IMR-90 (cell line): ENCODE measurements at regions not wholly inside any gene's neighbourhood (a gene's known extent, or its start where the extent isn't known, plus 50 kb on each side); places are given as distances from the start of the nearest gene placed in this dataset.

ENCODE experiments used
- ATAC-seq: fragments of 200-7000 bp; cut with Tn5 transposase; 2 replicates; pipeline ENCODE4 v1.9.1; 2020; ENCODE audit warnings: low read depth, mild to moderate bottlenecking, moderate library complexity
- BruUV-seq: library from RNA; stranded (reverse); fragments of 400-500 nt; replicated peaks from 2 replicates; lab custom pipeline; 2021; lab: Mats Ljungman, UMichigan
- CTCF ChIA-PET: fragments of 300-600 bp; formaldehyde crosslinking; extraction: SDS; loops from one replicate; lab custom pipeline; 2021; ENCODE audit warnings: antibody characterized with exemption; lab: Yijun Ruan, JAX
- POLR2A ChIA-PET: fragments of 300-600 bp; sonication (Branson Sonifier 250); formaldehyde crosslinking; loops from one replicate; lab custom pipeline; 2022; ENCODE audit warnings: antibody characterized with exemption; ENCODE audit not compliant: unreplicated experiment; lab: Charles Lee
- DNase-seq: peaks from one replicate; pipeline ENCODE4 v3.0.0; 2013
- H2AFZ ChIP-seq: replicated peaks from 2 replicates; pipeline ENCODE3; 2013; ENCODE audit warnings: low read length, mild to moderate bottlenecking; ENCODE audit not compliant: poor library complexity
- H2AK5ac ChIP-seq: 2 replicates; pipeline ENCODE4 v1.6.1; 2013; ENCODE audit warnings: low read depth, low read length, inconsistent platforms
- H2AK9ac ChIP-seq: replicated peaks from 2 replicates; pipeline ENCODE3; 2013; ENCODE audit warnings: mild to moderate bottlenecking, low read depth, low read length, moderate library complexity; ENCODE audit not compliant: poor library complexity
- H2BK120ac ChIP-seq: 2 replicates; pipeline ENCODE4 v1.6.1; 2013; ENCODE audit warnings: low read depth, low read length, inconsistent platforms
- H2BK15ac ChIP-seq: 3 replicates; pipeline ENCODE4 v1.6.1; 2013; ENCODE audit warnings: low read depth, low read length, inconsistent platforms
- H2BK20ac ChIP-seq: 2 replicates; pipeline ENCODE4 v1.6.1; 2013; ENCODE audit warnings: low read depth, mild to moderate bottlenecking, inconsistent platforms, low read length, moderate library complexity
- H2BK5ac ChIP-seq: 2 replicates; pipeline ENCODE4 v1.6.1; 2013; ENCODE audit warnings: mild to moderate bottlenecking, low read depth, low read length, inconsistent platforms; ENCODE audit not compliant: poor library complexity, severe bottlenecking
- H3K14ac ChIP-seq: replicated peaks from 2 replicates; pipeline ENCODE4 v1.6.1; 2013; ENCODE audit warnings: low read depth, low read length, inconsistent platforms
- H3K18ac ChIP-seq: 2 replicates; pipeline ENCODE4 v1.6.1; 2013; ENCODE audit warnings: low read depth, low read length, control low read depth
- H3K23ac ChIP-seq: 2 replicates; pipeline ENCODE4 v1.6.1; 2013; ENCODE audit warnings: low read depth, low read length, inconsistent platforms
- H3K27ac ChIP-seq: 2 replicates; pipeline ENCODE4 v1.5.1; 2013; ENCODE audit warnings: mild to moderate bottlenecking, control low read depth, low read length; ENCODE audit not compliant: insufficient read depth
- H3K27me3 ChIP-seq: 2 replicates; pipeline ENCODE4 v1.6.1; 2013; ENCODE audit warnings: low read length; ENCODE audit not compliant: control insufficient read depth, insufficient read depth
- H3K36me3 ChIP-seq: 2 replicates; pipeline ENCODE4 v1.6.1; 2013; ENCODE audit warnings: low read length, mixed read lengths; ENCODE audit not compliant: control insufficient read depth, insufficient read depth
- H3K4ac ChIP-seq: 2 replicates; pipeline ENCODE4 v1.6.1; 2013; ENCODE audit warnings: low read depth, low read length, inconsistent platforms
- H3K4me1 ChIP-seq: 2 replicates; pipeline ENCODE4 v1.6.1; 2013; ENCODE audit warnings: low read length, mixed read lengths; ENCODE audit not compliant: control insufficient read depth, insufficient read depth
- H3K4me2 ChIP-seq: 2 replicates; pipeline ENCODE4 v1.6.1; 2013; ENCODE audit warnings: low read depth, mild to moderate bottlenecking, control low read depth, low read length, moderate library complexity
- H3K4me3 ChIP-seq: 2 replicates; pipeline ENCODE4 v1.5.1; 2013; ENCODE audit warnings: low read depth, mild to moderate bottlenecking, control low read depth, low read length, moderate library complexity; ENCODE audit not compliant: insufficient read depth
- H3K56ac ChIP-seq: 2 replicates; pipeline ENCODE4 v1.6.1; 2013; ENCODE audit warnings: low read length, inconsistent platforms; ENCODE audit not compliant: insufficient read depth; ENCODE audit errors: extremely low read depth
- H3K79me1 ChIP-seq, 2 experiments: 2 replicates each; pipeline ENCODE4 v1.6.1; 2013; ENCODE audit warnings: low read length in 2 of 2, inconsistent platforms in 1 of 2, low read depth in 1 of 2
- H3K9ac ChIP-seq: 2 replicates; pipeline ENCODE4 v1.6.1; 2013; ENCODE audit warnings: low read depth, low read length, control low read depth
- H3K9me1 ChIP-seq: 2 replicates; pipeline ENCODE4 v1.6.1; 2013; ENCODE audit warnings: low read length, inconsistent platforms; ENCODE audit not compliant: insufficient read depth
- H3K9me3 ChIP-seq: 2 replicates; pipeline ENCODE4 v1.6.1; 2013; ENCODE audit warnings: low read length; ENCODE audit not compliant: control insufficient read depth, insufficient read depth
- H4K20me1 ChIP-seq: 2 replicates; pipeline ENCODE4 v1.6.1; 2013; ENCODE audit warnings: low read length, inconsistent platforms; ENCODE audit not compliant: insufficient read depth
- H4K5ac ChIP-seq: 2 replicates; pipeline ENCODE4 v1.6.1; 2013; ENCODE audit warnings: mild to moderate bottlenecking, low read depth, low read length, control low read depth
- H4K8ac ChIP-seq, 2 experiments: 2 replicates each; pipeline ENCODE4 v1.6.1; 2013; ENCODE audit warnings: low read depth in 2 of 2, low read length in 2 of 2, control low read depth in 1 of 2, inconsistent platforms in 1 of 2
- H4K91ac ChIP-seq: 2 replicates; pipeline ENCODE4 v1.6.1; 2013; ENCODE audit warnings: low read depth, low read length, inconsistent platforms; ENCODE audit not compliant: insufficient read depth
- BHLHE40 ChIP-seq: fragments of 150-350 bp; IDR thresholded peaks from 2 replicates; pipeline ENCODE4 v1.6.1; 2016; ENCODE audit warnings: mild to moderate bottlenecking, low read depth, low read length
- CEBPB ChIP-seq: IDR thresholded peaks from 2 replicates; pipeline ENCODE4 v1.6.1; 2012; ENCODE audit warnings: low read depth, low read length, improper control_type of control experiment
- CHD1 ChIP-seq: IDR thresholded peaks from 2 replicates; pipeline ENCODE4 v1.6.1; 2012; ENCODE audit warnings: low read depth, low read length, improper control_type of control experiment
- FOS ChIP-seq: fragments of 150-350 bp; IDR thresholded peaks from 2 replicates; pipeline ENCODE4 v1.6.1; 2016; ENCODE audit warnings: low read depth, low read length
- MAFK ChIP-seq: IDR thresholded peaks from 2 replicates; pipeline ENCODE4 v1.6.1; 2012; ENCODE audit warnings: low read depth, low read length, improper control_type of control experiment
- MAZ ChIP-seq: IDR thresholded peaks from 2 replicates; pipeline ENCODE4 v1.6.1; 2012; ENCODE audit warnings: low read depth, mild to moderate bottlenecking, low read length, improper control_type of control experiment, moderate library complexity, borderline replicate concordance
- MXI1 ChIP-seq: IDR thresholded peaks from 2 replicates; pipeline ENCODE4 v1.6.1; 2012; ENCODE audit warnings: low read depth, mild to moderate bottlenecking, low read length, moderate library complexity, borderline replicate concordance
- NFE2L2 ChIP-seq: fragments of 150-350 bp; IDR thresholded peaks from 2 replicates; pipeline ENCODE4 v1.6.1; 2016; ENCODE audit warnings: low read depth, mild to moderate bottlenecking, low read length
- POLR2A ChIP-seq: IDR thresholded peaks from 2 replicates; pipeline ENCODE4 v1.6.1; 2012; ENCODE audit warnings: mild to moderate bottlenecking, low read depth, low read length
- RAD21 ChIP-seq: IDR thresholded peaks from 2 replicates; pipeline ENCODE4 v1.6.1; 2012; ENCODE audit warnings: low read length, improper control_type of control experiment
- RCOR1 ChIP-seq: IDR thresholded peaks from 2 replicates; pipeline ENCODE4 v1.6.1; 2012; ENCODE audit warnings: mild to moderate bottlenecking, low read length, improper control_type of control experiment; ENCODE audit not compliant: insufficient replicate concordance
- RFX5 ChIP-seq: IDR thresholded peaks from 2 replicates; pipeline ENCODE4 v1.8.0; 2012; ENCODE audit warnings: low read depth, mild to moderate bottlenecking, low read length, moderate library complexity
- SMC3 ChIP-seq: fragments of 150-350 bp; IDR thresholded peaks from 2 replicates; pipeline ENCODE4 v1.6.1; 2016; ENCODE audit warnings: low read depth, mild to moderate bottlenecking, antibody characterized with exemption, low read length, moderate library complexity
- WGBS, 2 experiments: methylation state at CpG; one replicate each; pipeline versions ENCODE4 v1.1.5 to v1.1.7; 2013; ENCODE audit warnings: missing lambda C conversion rate in 2 of 2; ENCODE audit not compliant: insufficient read length in 1 of 2; ENCODE audit errors: extremely low coverage in 2 of 2; 5-methylcytosine and 5-hydroxymethylcytosine counted together
- dilution Hi-C: fragments of 300-500 bp; cut with HindIII; formaldehyde crosslinking; loops from one replicate; pipeline ENCODE4 v1.14.3; 2018; ENCODE audit warnings: low sequenced_read_pairs; ENCODE audit not compliant: unreplicated experiment
- in situ Hi-C: fragments of 300-500 bp; cut with MboI; formaldehyde crosslinking; loops from 3 replicates; pipeline ENCODE4 v1.14.3; 2019; ENCODE audit warnings: low sequenced_read_pairs, inconsistent platforms, mixed read lengths
- intact Hi-C: fragments of 100-400 bp; cut with micrococcal nuclease; formaldehyde crosslinking; loops from 2 replicates; pipeline ENCODE4 v1.10.0; 2022
- TF ChIP-seq, protein P1 (sequence below): fragments of 150-350 bp; IDR thresholded peaks from 2 replicates; pipeline ENCODE4 v1.6.1; 2017; ENCODE audit warnings: mild to moderate bottlenecking, antibody characterized with exemption, low read length, low read depth
- TF ChIP-seq, protein P2 (sequence below): conservative IDR thresholded peaks from 2 replicates; pipeline ENCODE4 v1.5.1; 2012; ENCODE audit warnings: mild to moderate bottlenecking, low read depth, low read length, improper control_type of control experiment
- TF ChIP-seq, protein P3 (sequence below): fragments of 150-350 bp; IDR thresholded peaks from 2 replicates; pipeline ENCODE4 v1.6.1; 2016; ENCODE audit warnings: low read depth, mild to moderate bottlenecking, low read length, moderate library complexity, borderline replicate concordance

DNA sequence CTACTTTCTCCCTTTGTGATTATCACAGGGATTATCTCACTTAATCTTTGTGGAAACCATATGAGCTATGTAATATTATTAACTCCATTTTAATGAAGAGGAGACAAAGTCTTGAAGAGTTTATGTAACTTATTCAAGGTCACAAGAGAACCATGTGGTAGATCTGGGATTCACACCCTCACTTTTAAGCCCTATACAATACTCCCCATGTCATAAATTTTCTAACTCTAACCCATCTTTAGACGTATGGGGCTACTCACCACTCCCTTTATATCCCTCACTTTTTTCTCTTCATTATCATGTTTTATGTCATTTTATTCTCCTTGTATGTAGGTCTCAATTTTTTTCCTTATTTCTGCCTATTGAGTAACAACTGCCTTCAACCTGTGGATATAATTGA is 126.4 kb upstream of the AHI1 start:
- H2AK5ac ChIP-seq: no peak overlapping the region
- no peak overlapping the region for H2AFZ ChIP-seq
- H3K14ac ChIP-seq: no peak overlapping the region
- H3K9me1 ChIP-seq: no peaks in the 10 kb centered on the region
- no peak overlapping the region for H3K56ac ChIP-seq
- no peaks in the 10 kb centered on the region for H3K27me3 ChIP-seq
- no peaks in the 10 kb centered on the region for H4K20me1 ChIP-seq
- H2BK20ac ChIP-seq: no peak overlapping the region
- no CpG with 5 or more reads among the region's 1 CpG for WGBS, 2 experiments
- no peak overlapping the region for H4K5ac ChIP-seq
- intact Hi-C loops (no loop called here), in situ Hi-C loops (no loop called here), dilution Hi-C loops (no loop called here)
- H2BK120ac ChIP-seq: no peak overlapping the region
- H3K9ac ChIP-seq: no peak overlapping the region
- no peak overlapping the region for H3K18ac ChIP-seq
- no peak overlapping the region for H3K4me3 ChIP-seq
- no peak overlapping the region for H3K4ac ChIP-seq
- peaks cover 5% of the 10 kb centered on the region; the same call in 1 of the 2 replicates for H3K4me1 ChIP-seq
- no peaks in the 10 kb centered on the region for H3K36me3 ChIP-seq
- ChIA-PET CTCF (no interaction called here), POLR2A (no interaction called here)
- no peak overlapping the region for H2BK15ac ChIP-seq
- TF ChIP-seq CHD1 (no peak), NFE2L2 (no peak), BHLHE40 (no peak), FOS (no peak), MAFK (no peak), CEBPB (no peak), RCOR1 (no peak), SMC3 (no peak), MAZ (no peak), POLR2A (no peak), MXI1 (no peak), RFX5 (no peak), RAD21 (no peak)
- TF ChIP-seq, protein P1, sequence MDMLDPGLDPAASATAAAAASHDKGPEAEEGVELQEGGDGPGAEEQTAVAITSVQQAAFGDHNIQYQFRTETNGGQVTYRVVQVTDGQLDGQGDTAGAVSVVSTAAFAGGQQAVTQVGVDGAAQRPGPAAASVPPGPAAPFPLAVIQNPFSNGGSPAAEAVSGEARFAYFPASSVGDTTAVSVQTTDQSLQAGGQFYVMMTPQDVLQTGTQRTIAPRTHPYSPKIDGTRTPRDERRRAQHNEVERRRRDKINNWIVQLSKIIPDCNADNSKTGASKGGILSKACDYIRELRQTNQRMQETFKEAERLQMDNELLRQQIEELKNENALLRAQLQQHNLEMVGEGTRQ: no peak
- TF ChIP-seq, protein P2, sequence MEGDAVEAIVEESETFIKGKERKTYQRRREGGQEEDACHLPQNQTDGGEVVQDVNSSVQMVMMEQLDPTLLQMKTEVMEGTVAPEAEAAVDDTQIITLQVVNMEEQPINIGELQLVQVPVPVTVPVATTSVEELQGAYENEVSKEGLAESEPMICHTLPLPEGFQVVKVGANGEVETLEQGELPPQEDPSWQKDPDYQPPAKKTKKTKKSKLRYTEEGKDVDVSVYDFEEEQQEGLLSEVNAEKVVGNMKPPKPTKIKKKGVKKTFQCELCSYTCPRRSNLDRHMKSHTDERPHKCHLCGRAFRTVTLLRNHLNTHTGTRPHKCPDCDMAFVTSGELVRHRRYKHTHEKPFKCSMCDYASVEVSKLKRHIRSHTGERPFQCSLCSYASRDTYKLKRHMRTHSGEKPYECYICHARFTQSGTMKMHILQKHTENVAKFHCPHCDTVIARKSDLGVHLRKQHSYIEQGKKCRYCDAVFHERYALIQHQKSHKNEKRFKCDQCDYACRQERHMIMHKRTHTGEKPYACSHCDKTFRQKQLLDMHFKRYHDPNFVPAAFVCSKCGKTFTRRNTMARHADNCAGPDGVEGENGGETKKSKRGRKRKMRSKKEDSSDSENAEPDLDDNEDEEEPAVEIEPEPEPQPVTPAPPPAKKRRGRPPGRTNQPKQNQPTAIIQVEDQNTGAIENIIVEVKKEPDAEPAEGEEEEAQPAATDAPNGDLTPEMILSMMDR: no peak
- TF ChIP-seq, protein P3, sequence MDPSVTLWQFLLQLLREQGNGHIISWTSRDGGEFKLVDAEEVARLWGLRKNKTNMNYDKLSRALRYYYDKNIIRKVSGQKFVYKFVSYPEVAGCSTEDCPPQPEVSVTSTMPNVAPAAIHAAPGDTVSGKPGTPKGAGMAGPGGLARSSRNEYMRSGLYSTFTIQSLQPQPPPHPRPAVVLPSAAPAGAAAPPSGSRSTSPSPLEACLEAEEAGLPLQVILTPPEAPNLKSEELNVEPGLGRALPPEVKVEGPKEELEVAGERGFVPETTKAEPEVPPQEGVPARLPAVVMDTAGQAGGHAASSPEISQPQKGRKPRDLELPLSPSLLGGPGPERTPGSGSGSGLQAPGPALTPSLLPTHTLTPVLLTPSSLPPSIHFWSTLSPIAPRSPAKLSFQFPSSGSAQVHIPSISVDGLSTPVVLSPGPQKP: no peak
- no peaks in the 10 kb centered on the region for H3K79me1 ChIP-seq
- no peak overlapping the region for H4K91ac ChIP-seq
- no peak overlapping the region for H3K4me2 ChIP-seq
- H3K9me3 ChIP-seq: no peaks in the 10 kb centered on the region
- H2BK5ac ChIP-seq: no peak overlapping the region
- ATAC-seq (no peak), DNase-seq (no peak)
- no peak overlapping the region for H2AK9ac ChIP-seq
- no peak overlapping the region for H3K27ac ChIP-seq
- H3K23ac ChIP-seq: no peak overlapping the region
- no TSS peak for BruUV-seq
- no peak overlapping the region for H4K8ac ChIP-seq
